PC-3 (cell line): ENCODE measurements at regions not wholly inside any gene's neighbourhood (a gene's known extent, or its start where the extent isn't known, plus 50 kb on each side); places are given as distances from the start of the nearest gene placed in this dataset.

Source experiments
- ATAC-seq: fragments of 200-7000 bp; cut with Tn5 transposase; 2 replicates; pipeline ENCODE4 v1.9.1; 2020; ENCODE audit warnings: mild to moderate bottlenecking, moderate library complexity
- BruUV-seq: library from RNA; stranded (reverse); fragments of 400-500 nt; replicated peaks from 2 replicates; lab custom pipeline; 2021; lab: Mats Ljungman, UMichigan
- CTCF ChIA-PET: fragments of 300-600 bp; sonication (Branson Sonifier 250); formaldehyde crosslinking; loops from one replicate; lab custom pipeline; 2022; ENCODE audit warnings: antibody characterized with exemption; lab: Charles Lee
- POLR2A ChIA-PET: fragments of 300-600 bp; sonication (Branson Sonifier 250); formaldehyde crosslinking; loops from one replicate; lab custom pipeline; 2022; ENCODE audit warnings: antibody characterized with exemption; ENCODE audit not compliant: unreplicated experiment; lab: Charles Lee
- DNase-seq: peaks from one replicate; pipeline ENCODE4 v3.0.0-alpha.2; 2015
- H2AFZ ChIP-seq: fragments of 300-600 bp; sonication (generic); 2 replicates; pipeline ENCODE4 v1.6.0; 2016; ENCODE audit warnings: antibody characterized with exemption, low read length
- H3F3A ChIP-seq: fragments of 300-600 bp; sonication (generic); one replicate; pipeline ENCODE4 v1.6.0; 2017; ENCODE audit warnings: antibody characterized with exemption, low read length, control low read depth, mild to moderate bottlenecking; ENCODE audit not compliant: unreplicated experiment
- H3K27ac ChIP-seq: fragments of 300-600 bp; sonication (generic); 2 replicates; pipeline ENCODE4 v1.5.1; 2016; ENCODE audit warnings: mild to moderate bottlenecking, low read length
- H3K27me3 ChIP-seq: fragments of 300-600 bp; sonication (generic); 2 replicates; pipeline ENCODE4 v1.6.1; 2016; ENCODE audit warnings: low read length, mixed read lengths
- H3K36me3 ChIP-seq: fragments of 300-600 bp; sonication (generic); 2 replicates; pipeline ENCODE4 v1.6.1; 2016; ENCODE audit warnings: low read depth, mixed run types, low read length, mixed read lengths
- H3K4me1 ChIP-seq: fragments of 300-600 bp; sonication (generic); 2 replicates; pipeline ENCODE4 v1.5.1; 2016; ENCODE audit warnings: low read length; ENCODE audit not compliant: insufficient read depth
- H3K4me2 ChIP-seq: fragments of 300-600 bp; sonication (generic); 2 replicates; pipeline ENCODE4 v1.6.0; 2016; ENCODE audit warnings: low read length
- H3K4me3 ChIP-seq: fragments of 300-600 bp; sonication (generic); 2 replicates; pipeline ENCODE4 v1.5.1; 2016; ENCODE audit warnings: mild to moderate bottlenecking, low read length, mixed read lengths
- H3K79me2 ChIP-seq: fragments of 300-600 bp; sonication (generic); 2 replicates; pipeline ENCODE4 v1.6.1; 2017; ENCODE audit warnings: low read length, mixed read lengths
- H3K9ac ChIP-seq: fragments of 300-600 bp; sonication (generic); 2 replicates; pipeline ENCODE4 v1.6.0; 2016; ENCODE audit warnings: mild to moderate bottlenecking, low read length
- H3K9me2 ChIP-seq: fragments of 300-600 bp; sonication (generic); replicated peaks from 2 replicates; pipeline ENCODE4 v1.6.1; 2016; ENCODE audit warnings: mixed run types, low read length, mixed read lengths
- H3K9me3 ChIP-seq: fragments of 300-600 bp; sonication (generic); 2 replicates; pipeline ENCODE4 v1.6.1; 2016; ENCODE audit warnings: low read length, mixed read lengths
- H4K20me1 ChIP-seq: fragments of 300-600 bp; sonication (generic); 2 replicates; pipeline ENCODE4 v1.6.1; 2016; ENCODE audit warnings: low read length, mixed read lengths
- CTCF ChIP-seq: fragments of 300-600 bp; sonication (generic); conservative IDR thresholded peaks from 2 replicates; pipeline ENCODE4 v1.5.1; 2017; ENCODE audit warnings: antibody characterized with exemption, low read depth, mild to moderate bottlenecking, low read length
- EZH2 ChIP-seq: fragments of 300-600 bp; sonication (generic); IDR thresholded peaks from one replicate; pipeline ENCODE4 v1.6.1; 2017; ENCODE audit warnings: antibody characterized with exemption, mild to moderate bottlenecking, low read length; ENCODE audit not compliant: unreplicated experiment
- EZH2phosphoT487 ChIP-seq: fragments of 300-600 bp; sonication (generic); IDR thresholded peaks from 2 replicates; pipeline ENCODE4 v1.6.1; 2018; ENCODE audit warnings: mild to moderate bottlenecking, antibody characterized with exemption, low read length, borderline replicate concordance
- intact Hi-C: fragments of 100-400 bp; cut with micrococcal nuclease; formaldehyde crosslinking; loops from 2 replicates; pipeline ENCODE4 v1.9.0; 2023

- Histone ChIP-seq H3K27me3 (no peaks in the 10 kb centered on the region), H3K79me2 (no peaks in the 10 kb centered on the region), H3K9me3 (no peaks in the 10 kb centered on the region), H3K27ac (no peak overlapping the region), H3K9ac (no peak overlapping the region), H2AFZ (no peak overlapping the region), H3K4me1 (peaks cover 41% of the 10 kb centered on the region), H3K4me2 (no peak overlapping the region), H4K20me1 (no peaks in the 10 kb centered on the region), H3K36me3 (no peaks in the 10 kb centered on the region), H3K9me2 (no peaks in the 10 kb centered on the region), H3F3A (no peaks in the 10 kb centered on the region), H3K4me3 (no peak overlapping the region)
- no peak for DNase-seq
- intact Hi-C loops, result loop anchor here (5.0 kb wide), 2 partner anchors 265 to 270 kb away; no protein-coding TSS in a partner anchor
- ATAC-seq, result no peak
- no peak for TF ChIP-seq EZH2
- no peak for TF ChIP-seq EZH2phosphoT487
- no peak for TF ChIP-seq CTCF
- ChIA-PET CTCF (no interaction called here), POLR2A (interaction anchor here (0.6 kb wide), 1 partner anchor 15 kb away, joined by 3 read pairs; no protein-coding TSS in a partner anchor)
- no TSS peak for BruUV-seq
Measured at GRCh38 chr17:69872675-69873262, 202.3 kb upstream of the KCNJ16 start.

GRCh38 chr17:69874175-69874670, 200.8 kb upstream of the KCNJ16 start:
- Histone ChIP-seq H3K9me3 (peaks cover 6% of the 10 kb centered on the region; the same call in 1 of the 2 replicates), H3K79me2 (no peaks in the 10 kb centered on the region), H2AFZ (no peak overlapping the region), H3K4me1 (peaks cover 41% of the 10 kb centered on the region), H3K36me3 (no peaks in the 10 kb centered on the region), H3K27ac (peak overlapping the region; percentile 21), H3K9me2 (no peaks in the 10 kb centered on the region), H3K4me2 (peak overlapping the region; percentile 24), H3K4me3 (no peak overlapping the region), H3F3A (no peaks in the 10 kb centered on the region), H3K27me3 (no peaks in the 10 kb centered on the region), H3K9ac (no peak overlapping the region), H4K20me1 (no peaks in the 10 kb centered on the region)
- intact Hi-C loops, result loop anchor here (1.0 to 5.0 kb wide), 4 partner anchors 17 to 268 kb away; no protein-coding TSS in a partner anchor
- ChIA-PET CTCF (interaction anchor here (0.6 to 0.8 kb wide), 3 partner anchors 150 to 265 kb away, joined by 3 read pairs; no protein-coding TSS in a partner anchor), POLR2A (no interaction called here)
- DNase-seq, result peak; percentile 87
- TF ChIP-seq CTCF (no peak), EZH2phosphoT487 (no peak), EZH2 (no peak)
- no TSS peak for BruUV-seq
- peak; percentile 76 for ATAC-seq

- intact Hi-C loops, result no loop called here
- BruUV-seq, result no TSS peak
Measured at GRCh38 chr17:69876757-69877156, 198.3 kb upstream of the KCNJ16 start.

More at GRCh38 chr17:69876757-69877156, 198.3 kb upstream of the KCNJ16 start:
- Histone ChIP-seq H2AFZ (no peak overlapping the region), H3K9me3 (peaks cover 6% of the 10 kb centered on the region; the same call in 1 of the 2 replicates), H3F3A (no peaks in the 10 kb centered on the region), H3K4me2 (no peak overlapping the region), H4K20me1 (no peaks in the 10 kb centered on the region), H3K36me3 (no peaks in the 10 kb centered on the region), H3K79me2 (no peaks in the 10 kb centered on the region), H3K9ac (no peak overlapping the region), H3K9me2 (no peaks in the 10 kb centered on the region), H3K4me1 (peaks cover 19% of the 10 kb centered on the region), H3K27me3 (no peaks in the 10 kb centered on the region), H3K4me3 (no peak overlapping the region), H3K27ac (no peak overlapping the region)
- no peak for TF ChIP-seq EZH2
- ChIA-PET POLR2A (no interaction called here), CTCF (no interaction called here)
- no peak for ATAC-seq
- DNase-seq, result no peak
